ENCODE measurements at regions not wholly inside any gene's neighbourhood (a gene's known extent, or its start where the extent isn't known, plus 50 kb on each side); places are given as distances from the start of the nearest gene placed in this dataset.
"Not testable (repeated sequence)": the region's sequence is repeated elsewhere in the genome, so short reads cannot be mapped to it uniquely, and the experiment has no call there.

- DNase-seq, result no peak
These were observed 374.4 kb downstream of the SPRY2 start for GRCh38 chr13:79966493-79966895.

GRCh38 chr13:79966059-79966458 lies 374.9 kb downstream of the SPRY2 start:
- no peak for DNase-seq

GRCh38 chr13:79946556-79946955 lies 394.4 kb downstream of the SPRY2 start:
- DNase-seq, result no peak

GRCh38 chr13:79943346-79944023 lies 397.4 kb downstream of the SPRY2 start:
- DNase-seq, result no peak

GRCh38 chr13:79941752-79942151 lies 399.2 kb downstream of the SPRY2 start:
- DNase-seq, result no peak

GRCh38 chr13:79939689-79940088 lies 401.2 kb downstream of the SPRY2 start:
- no peak for DNase-seq

GRCh38 chr13:79937771-79938216 lies 403.1 kb downstream of the SPRY2 start:
- no peak for DNase-seq

GRCh38 chr13:79937311-79937710 lies 403.6 kb downstream of the SPRY2 start:
- DNase-seq, result no peak

GRCh38 chr13:79936368-79937136 lies 404.4 kb downstream of the SPRY2 start:
- no peak for DNase-seq

GRCh38 chr13:79935121-79935520 lies 405.8 kb downstream of the SPRY2 start:
- no peak for DNase-seq

GRCh38 chr13:79933389-79933788 lies 407.5 kb downstream of the SPRY2 start:
- DNase-seq, result no peak

GRCh38 chr13:79932556-79932955 lies 408.4 kb downstream of the SPRY2 start:
- no peak for DNase-seq

GRCh38 chr13:79923973-79924556 lies 416.9 kb downstream of the SPRY2 start:
- not testable (repeated sequence) for DNase-seq

- no peak for DNase-seq
These were observed 421.8 kb downstream of the SPRY2 start for GRCh38 chr13:79919091-79919490.

- no peak for DNase-seq
These were observed 422.3 kb downstream of the SPRY2 start for GRCh38 chr13:79918620-79919019.

- no peak for DNase-seq
These were observed 423.3 kb downstream of the SPRY2 start for GRCh38 chr13:79917628-79918027.

GRCh38 chr13:79915114-79915811 lies 425.7 kb downstream of the SPRY2 start:
- no peak for DNase-seq

GRCh38 chr13:79913141-79913827 lies 427.6 kb downstream of the SPRY2 start:
- DNase-seq, result no peak

- no peak for DNase-seq
These were observed 428.5 kb downstream of the SPRY2 start for GRCh38 chr13:79912403-79912802.

GRCh38 chr13:79910875-79911540 lies 429.9 kb downstream of the SPRY2 start:
- DNase-seq, result no peak

- no peak for DNase-seq
These were observed 428.7 kb downstream of the NDFIP2 start for GRCh38 chr13:79909644-79910043.

GRCh38 chr13:79908381-79908780 lies 427.4 kb downstream of the NDFIP2 start:
- DNase-seq, result no peak
